Astrocyte of the spinal cord (primary cell): ENCODE measurements at regions not wholly inside any gene's neighbourhood (a gene's known extent, or its start where the extent isn't known, plus 50 kb on each side); places are given as distances from the start of the nearest gene placed in this dataset.
"Not testable (repeated sequence)": the region's sequence is repeated elsewhere in the genome, so short reads cannot be mapped to it uniquely, and the experiment has no call there.

Experiments used
- DNase-seq: peaks from one replicate; pipeline ENCODE4 v3.0.0; 2011; ENCODE audit warnings: low read depth, low spot score
- H3K4me3 ChIP-seq: 2 replicates; pipeline ENCODE4 v1.5.1; 2011; ENCODE audit warnings: low read depth, mild to moderate bottlenecking, low read length, moderate library complexity
- in situ Hi-C: cut with HindIII; loops from 2 replicates; pipeline ENCODE4 v1.10.0; 2017; ENCODE audit warnings: low sequenced_read_pairs
- TF ChIP-seq, protein P1 (sequence below): IDR thresholded peaks from 2 replicates; pipeline ENCODE4 v1.5.1; 2012; ENCODE audit warnings: low read depth, mild to moderate bottlenecking, low read length, inconsistent platforms

DNA sequence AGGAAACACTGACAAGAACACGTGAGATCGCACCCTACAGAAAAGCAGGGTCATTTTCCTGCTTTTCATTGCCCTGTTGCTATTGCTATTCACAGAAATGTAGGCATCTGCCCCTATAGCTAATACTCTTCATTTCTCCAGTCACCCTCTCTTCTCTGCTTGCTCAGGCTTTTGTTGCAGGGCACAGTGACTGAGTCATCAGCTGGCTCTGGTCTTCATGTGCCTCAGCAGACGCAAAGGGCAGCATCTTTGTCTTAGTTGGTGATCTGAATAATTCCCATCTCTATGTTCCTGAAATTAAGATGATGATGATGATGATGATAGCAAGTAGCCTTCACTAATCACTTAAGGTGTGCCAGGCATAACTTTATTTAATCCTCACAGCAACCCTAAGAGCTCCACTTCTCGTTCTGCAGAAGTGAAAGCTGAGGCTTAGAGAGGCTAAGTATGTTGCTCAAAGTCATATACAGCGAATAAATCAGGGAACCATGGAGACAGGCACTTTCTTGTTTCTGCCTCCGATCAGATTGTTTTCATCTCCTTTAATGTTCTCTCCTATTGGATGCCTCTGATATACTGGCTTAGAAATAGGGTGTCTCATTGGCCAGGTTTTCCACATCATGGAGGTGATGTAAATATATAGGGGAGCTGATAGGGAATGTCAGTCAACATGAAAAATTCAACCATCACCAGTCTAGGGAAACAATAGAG is 133.0 kb upstream of the STK32A start:
- DNase-seq = peak; percentile 27
- TF ChIP-seq, protein P1, sequence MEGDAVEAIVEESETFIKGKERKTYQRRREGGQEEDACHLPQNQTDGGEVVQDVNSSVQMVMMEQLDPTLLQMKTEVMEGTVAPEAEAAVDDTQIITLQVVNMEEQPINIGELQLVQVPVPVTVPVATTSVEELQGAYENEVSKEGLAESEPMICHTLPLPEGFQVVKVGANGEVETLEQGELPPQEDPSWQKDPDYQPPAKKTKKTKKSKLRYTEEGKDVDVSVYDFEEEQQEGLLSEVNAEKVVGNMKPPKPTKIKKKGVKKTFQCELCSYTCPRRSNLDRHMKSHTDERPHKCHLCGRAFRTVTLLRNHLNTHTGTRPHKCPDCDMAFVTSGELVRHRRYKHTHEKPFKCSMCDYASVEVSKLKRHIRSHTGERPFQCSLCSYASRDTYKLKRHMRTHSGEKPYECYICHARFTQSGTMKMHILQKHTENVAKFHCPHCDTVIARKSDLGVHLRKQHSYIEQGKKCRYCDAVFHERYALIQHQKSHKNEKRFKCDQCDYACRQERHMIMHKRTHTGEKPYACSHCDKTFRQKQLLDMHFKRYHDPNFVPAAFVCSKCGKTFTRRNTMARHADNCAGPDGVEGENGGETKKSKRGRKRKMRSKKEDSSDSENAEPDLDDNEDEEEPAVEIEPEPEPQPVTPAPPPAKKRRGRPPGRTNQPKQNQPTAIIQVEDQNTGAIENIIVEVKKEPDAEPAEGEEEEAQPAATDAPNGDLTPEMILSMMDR = no peak
- H3K4me3 ChIP-seq = no peak overlapping the region
- in situ Hi-C loops = no loop called here

DNA sequence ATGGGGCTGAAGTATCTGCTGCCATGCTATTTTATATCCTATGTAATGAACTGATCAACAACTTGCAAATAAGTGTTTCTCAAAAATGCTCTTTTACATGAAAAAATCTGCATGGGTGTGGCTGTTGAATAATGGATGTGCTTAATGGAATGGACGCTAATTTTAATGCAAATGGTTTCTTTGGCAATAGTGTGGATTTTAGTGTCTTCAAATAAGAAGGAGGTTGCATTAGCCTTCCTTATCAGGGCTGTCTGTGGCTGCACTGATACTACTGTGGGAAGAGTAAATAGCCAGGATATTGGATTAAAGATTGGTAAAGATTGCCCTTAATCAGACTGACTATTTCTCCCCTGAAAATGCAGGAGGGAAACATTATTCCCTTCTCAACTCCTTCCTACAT is 121.9 kb upstream of the STK32A start:
- DNase-seq = no peak
- in situ Hi-C loops = no loop called here
- TF ChIP-seq, protein P1 = no peak
- no peak overlapping the region for H3K4me3 ChIP-seq

DNA sequence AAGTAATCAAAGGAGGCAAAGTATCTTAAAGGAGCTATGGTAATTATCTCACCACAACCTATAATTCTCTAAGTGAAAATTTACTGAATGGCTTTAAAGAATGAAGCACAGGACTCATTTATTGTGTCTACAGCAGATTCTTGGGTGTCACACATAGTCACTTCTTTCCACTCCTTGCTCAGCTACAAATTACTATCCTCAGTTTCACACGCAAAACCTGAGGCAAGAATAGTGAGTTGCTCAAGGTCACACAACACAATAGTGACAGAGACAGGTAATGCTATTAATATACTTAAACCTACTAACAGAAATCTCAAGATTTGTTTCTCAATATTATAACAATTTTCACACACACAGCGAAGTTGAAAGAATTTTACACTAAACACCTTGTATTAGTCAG is 120.9 kb upstream of the STK32A start:
- DNase-seq = no peak
- in situ Hi-C loops = no loop called here
- no peak overlapping the region for H3K4me3 ChIP-seq
- TF ChIP-seq, protein P1 = no peak

DNA sequence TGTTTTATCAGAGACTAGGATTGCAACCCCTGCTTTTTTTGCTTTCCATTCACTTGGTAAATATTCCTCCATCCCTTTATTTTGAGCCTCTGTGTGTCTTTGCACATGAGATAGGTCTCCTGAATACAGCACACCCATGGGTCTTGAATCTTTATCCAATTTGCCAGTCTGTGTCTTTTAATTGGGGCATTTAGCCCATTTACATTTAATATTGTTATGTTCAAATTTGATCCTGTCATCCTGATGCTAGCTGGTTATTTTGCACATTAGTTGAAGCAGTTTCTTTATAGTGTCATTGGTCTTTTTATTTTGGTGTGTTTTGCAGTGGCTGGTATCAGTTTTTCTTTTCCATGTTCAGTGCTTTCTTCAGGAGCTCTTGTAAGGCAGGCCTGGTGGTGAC is 95.1 kb upstream of the STK32A start:
- in situ Hi-C loops, DNase-seq, H3K4me3 ChIP-seq: not testable (repeated sequence)

DNA sequence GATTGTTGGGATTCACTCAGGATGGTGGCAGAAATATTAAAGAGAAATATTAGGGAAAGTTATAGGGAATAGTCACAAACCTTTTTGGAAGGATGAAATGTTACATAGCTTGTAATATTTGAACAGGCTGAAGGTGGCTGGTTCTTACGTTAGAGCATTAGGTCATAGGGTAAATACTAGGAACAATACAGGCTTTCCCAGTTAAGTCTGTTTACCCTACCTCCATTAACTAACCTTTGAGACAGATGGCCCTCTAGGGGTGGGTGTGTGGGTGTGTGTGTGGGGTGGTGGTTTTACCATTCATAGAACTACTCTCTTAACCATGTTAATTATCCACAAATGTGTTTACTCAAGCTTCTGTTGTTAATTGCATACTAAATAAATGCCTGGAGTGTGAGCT is 94.3 kb upstream of the STK32A start:
- in situ Hi-C loops = no loop called here
- DNase-seq = no peak
- TF ChIP-seq, protein P1 = no peak
- no peak overlapping the region for H3K4me3 ChIP-seq

DNA sequence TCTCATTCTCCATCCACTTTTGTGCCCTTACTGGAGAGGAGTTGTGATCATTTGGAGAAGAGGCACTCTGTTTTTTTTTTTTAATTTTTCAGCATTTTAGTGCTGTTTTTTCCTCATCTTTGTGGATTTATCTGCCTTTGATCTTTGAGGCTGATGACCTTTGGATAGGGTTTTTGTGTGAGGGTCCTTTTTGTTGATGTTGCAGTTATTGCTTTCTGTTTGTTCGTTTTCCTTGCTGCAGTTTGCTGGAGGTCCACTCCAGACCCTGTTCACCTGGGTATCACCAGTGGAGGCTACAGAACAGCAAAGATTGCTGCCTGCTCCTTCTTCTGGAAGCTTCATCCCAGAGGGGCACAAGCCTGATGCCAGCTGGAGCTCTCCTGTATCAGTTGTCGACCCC is 93.2 kb upstream of the STK32A start:
- H3K4me3 ChIP-seq, in situ Hi-C loops, DNase-seq: not testable (repeated sequence)

DNA sequence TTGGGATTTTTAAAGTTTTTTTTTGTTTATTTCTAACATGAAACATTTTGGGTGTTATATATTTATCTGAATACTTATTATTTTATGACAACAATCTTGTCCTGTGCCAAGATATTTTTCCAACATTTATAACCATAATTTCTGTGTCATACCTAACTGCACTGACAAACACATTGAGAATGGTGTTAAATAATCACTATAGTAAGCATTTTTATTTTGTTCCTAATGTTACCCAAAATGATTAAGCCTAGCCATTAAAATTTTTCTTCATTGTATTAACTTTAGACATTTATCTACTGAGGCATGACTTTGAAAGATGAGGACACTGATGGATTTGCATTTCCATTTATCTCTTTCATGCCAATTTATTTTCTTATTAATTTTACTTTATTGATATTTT is 91.6 kb upstream of the STK32A start:
- TF ChIP-seq, protein P1 = no peak
- no peak for DNase-seq
- H3K4me3 ChIP-seq = no peak overlapping the region
- in situ Hi-C loops = no loop called here

DNA sequence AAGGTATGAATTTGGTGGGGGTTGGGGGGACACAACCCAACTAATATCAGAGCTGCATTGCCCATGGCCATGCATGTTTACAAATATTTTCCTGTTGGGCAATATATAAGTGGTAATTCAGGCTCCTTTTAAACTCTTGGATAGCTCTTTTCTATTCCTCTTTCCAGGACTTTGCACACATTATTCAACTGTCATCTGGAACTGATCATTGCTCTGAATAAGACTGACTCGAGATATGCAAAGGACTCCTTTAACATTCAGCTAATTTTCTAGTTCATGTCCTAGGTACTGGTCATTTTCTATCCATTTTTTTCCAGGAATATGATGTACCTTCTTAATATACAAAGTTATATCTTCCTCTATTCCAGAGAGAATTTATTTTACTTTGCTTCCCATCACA is 89.5 kb upstream of the STK32A start:
- H3K4me3 ChIP-seq = no peak overlapping the region
- no peak for DNase-seq
- in situ Hi-C loops = no loop called here
- TF ChIP-seq, protein P1 = no peak
